ENCODE measurements at regions not wholly inside any gene's neighbourhood (a gene's known extent, or its start where the extent isn't known, plus 50 kb on each side); places are given as distances from the start of the nearest gene placed in this dataset.

DNA sequence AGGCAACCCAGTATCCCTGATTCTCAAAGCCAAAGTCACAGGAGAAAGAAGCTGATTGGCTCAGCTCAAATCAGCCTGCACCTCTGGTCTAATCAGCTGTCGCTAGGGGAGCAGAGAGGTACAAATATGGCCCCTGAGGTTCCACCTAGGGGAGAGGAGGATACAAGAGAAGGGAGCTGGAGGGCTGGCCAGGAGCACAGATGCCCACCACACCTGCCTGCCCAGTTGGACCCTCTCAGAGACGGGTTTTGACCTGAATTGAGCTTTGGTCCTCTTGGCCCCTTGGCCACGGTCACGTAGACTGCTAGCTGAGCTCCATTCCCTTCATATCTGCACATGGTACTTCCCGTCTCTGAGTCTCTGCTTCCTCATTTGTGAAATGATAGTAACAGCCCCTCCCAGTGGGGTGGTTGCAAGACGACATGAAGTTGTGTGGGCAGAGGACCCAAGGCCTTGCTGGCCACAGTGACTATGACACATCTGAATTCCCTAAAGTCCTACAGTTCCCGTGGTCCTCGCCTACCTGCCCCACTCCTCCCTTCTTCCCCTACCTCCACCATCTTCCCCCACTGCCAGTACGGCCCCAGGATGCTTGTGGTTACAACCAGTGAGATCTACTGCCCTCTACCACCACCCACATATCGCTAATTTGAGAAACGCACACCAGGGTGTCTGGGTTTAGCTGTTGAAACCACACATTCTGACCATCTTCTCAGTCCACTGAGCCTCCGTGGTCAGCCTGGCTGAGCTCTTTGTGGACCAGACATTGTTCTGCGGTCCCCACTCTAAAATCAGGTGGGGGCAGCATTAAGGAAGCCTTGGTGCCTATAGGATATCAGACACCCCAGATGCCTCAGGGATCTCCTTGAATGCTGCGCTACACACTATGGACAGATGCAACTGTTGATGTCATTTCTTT lies 60.3 kb upstream of the NEK6 start:
- TF ChIP-seq, protein P1, sequence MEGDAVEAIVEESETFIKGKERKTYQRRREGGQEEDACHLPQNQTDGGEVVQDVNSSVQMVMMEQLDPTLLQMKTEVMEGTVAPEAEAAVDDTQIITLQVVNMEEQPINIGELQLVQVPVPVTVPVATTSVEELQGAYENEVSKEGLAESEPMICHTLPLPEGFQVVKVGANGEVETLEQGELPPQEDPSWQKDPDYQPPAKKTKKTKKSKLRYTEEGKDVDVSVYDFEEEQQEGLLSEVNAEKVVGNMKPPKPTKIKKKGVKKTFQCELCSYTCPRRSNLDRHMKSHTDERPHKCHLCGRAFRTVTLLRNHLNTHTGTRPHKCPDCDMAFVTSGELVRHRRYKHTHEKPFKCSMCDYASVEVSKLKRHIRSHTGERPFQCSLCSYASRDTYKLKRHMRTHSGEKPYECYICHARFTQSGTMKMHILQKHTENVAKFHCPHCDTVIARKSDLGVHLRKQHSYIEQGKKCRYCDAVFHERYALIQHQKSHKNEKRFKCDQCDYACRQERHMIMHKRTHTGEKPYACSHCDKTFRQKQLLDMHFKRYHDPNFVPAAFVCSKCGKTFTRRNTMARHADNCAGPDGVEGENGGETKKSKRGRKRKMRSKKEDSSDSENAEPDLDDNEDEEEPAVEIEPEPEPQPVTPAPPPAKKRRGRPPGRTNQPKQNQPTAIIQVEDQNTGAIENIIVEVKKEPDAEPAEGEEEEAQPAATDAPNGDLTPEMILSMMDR (IDR thresholded peaks at IDR 0.05): no peak
- TF ChIP-seq, protein P2, sequence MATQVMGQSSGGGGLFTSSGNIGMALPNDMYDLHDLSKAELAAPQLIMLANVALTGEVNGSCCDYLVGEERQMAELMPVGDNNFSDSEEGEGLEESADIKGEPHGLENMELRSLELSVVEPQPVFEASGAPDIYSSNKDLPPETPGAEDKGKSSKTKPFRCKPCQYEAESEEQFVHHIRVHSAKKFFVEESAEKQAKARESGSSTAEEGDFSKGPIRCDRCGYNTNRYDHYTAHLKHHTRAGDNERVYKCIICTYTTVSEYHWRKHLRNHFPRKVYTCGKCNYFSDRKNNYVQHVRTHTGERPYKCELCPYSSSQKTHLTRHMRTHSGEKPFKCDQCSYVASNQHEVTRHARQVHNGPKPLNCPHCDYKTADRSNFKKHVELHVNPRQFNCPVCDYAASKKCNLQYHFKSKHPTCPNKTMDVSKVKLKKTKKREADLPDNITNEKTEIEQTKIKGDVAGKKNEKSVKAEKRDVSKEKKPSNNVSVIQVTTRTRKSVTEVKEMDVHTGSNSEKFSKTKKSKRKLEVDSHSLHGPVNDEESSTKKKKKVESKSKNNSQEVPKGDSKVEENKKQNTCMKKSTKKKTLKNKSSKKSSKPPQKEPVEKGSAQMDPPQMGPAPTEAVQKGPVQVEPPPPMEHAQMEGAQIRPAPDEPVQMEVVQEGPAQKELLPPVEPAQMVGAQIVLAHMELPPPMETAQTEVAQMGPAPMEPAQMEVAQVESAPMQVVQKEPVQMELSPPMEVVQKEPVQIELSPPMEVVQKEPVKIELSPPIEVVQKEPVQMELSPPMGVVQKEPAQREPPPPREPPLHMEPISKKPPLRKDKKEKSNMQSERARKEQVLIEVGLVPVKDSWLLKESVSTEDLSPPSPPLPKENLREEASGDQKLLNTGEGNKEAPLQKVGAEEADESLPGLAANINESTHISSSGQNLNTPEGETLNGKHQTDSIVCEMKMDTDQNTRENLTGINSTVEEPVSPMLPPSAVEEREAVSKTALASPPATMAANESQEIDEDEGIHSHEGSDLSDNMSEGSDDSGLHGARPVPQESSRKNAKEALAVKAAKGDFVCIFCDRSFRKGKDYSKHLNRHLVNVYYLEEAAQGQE (IDR thresholded peaks at IDR 0.05; ENCODE audit: insufficient read depth in 1 of 2, low read depth in 2 of 2, low read length in 1 of 2): no peak
- TF ChIP-seq TCF7L2 (IDR thresholded peaks at IDR 0.05; ENCODE audit: low read depth, low read length) (no peak), SIN3A (IDR thresholded peaks at IDR 0.05; ENCODE audit: borderline replicate concordance, insufficient read depth, low read depth, low read length) (no peak), POLR2AphosphoS5 (IDR thresholded peaks at IDR 0.05; ENCODE audit: low read depth, low read length) (no peak)
- DNase-seq (ENCODE audit: low read depth, low spot score) (no peak), ATAC-seq (no peak)
- no peaks in the 10 kb centered on the region for H3K27me3 ChIP-seq (ENCODE audit: control insufficient read depth, insufficient read depth, low read length)
- in situ Hi-C loops (cut with HindIII; ENCODE audit: low pct_unique_long_range_greater_than_20kb, low sequenced_read_pairs) (no loop called here), intact Hi-C loops (cut with micrococcal nuclease; ENCODE audit: unreplicated experiment) (no loop called here)
- CTCF ChIA-PET: no interaction called here
- H3K36me3 ChIP-seq (ENCODE audit: control insufficient read depth, insufficient read depth, low read length): no peaks in the 10 kb centered on the region
- H3K4me1 ChIP-seq (ENCODE audit: control insufficient read depth, insufficient read depth, low read length): no peaks in the 10 kb centered on the region
- H3K4me3 ChIP-seq (ENCODE audit: low read depth in 2 of 2, low read length in 2 of 2): no peak overlapping the region
- no TSS peak for BruUV-seq (replicated peaks)
- POLR2A ChIA-PET: interaction anchor here (0.5 kb wide), 1 partner anchor 61 kb away, joined by 3 read pairs; no protein-coding TSS in a partner anchor
- H3K27ac ChIP-seq (ENCODE audit: low read length): no peak overlapping the region
- H3K9me3 ChIP-seq (ENCODE audit: control insufficient read depth, insufficient read depth, low read depth, low read length): no peaks in the 10 kb centered on the region; the same call in 1 of the 2 replicates

DNA sequence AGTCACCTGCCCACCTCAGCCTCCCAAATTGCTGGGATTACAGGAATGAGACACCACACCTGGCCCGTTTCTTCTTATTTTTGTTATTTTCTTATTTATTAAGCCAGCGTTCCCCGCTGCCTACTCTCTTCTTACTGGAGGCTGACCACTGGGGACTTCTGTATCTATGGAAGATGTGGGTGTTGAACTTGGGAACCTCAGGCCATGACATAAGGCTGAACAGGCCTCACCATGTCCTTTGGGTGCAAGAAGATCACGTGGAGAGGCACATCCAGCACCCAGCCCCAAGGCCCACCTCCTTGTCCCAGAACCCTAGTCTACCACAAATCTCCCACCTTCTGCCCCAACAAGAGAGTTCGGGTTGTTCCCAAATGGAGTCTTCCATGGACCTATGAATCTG lies 59.4 kb upstream of the NEK6 start:
- ChIA-PET CTCF (no interaction called here), POLR2A (no interaction called here)
- no peak for DNase-seq (ENCODE audit: low read depth, low spot score)
- intact Hi-C loops (cut with micrococcal nuclease; ENCODE audit: unreplicated experiment) (no loop called here), in situ Hi-C loops (cut with HindIII; ENCODE audit: low pct_unique_long_range_greater_than_20kb, low sequenced_read_pairs) (no loop called here)
- Histone ChIP-seq H3K27ac (ENCODE audit: low read length) (no peak overlapping the region), H3K36me3 (ENCODE audit: control insufficient read depth, insufficient read depth, low read length) (no peaks in the 10 kb centered on the region), H3K4me1 (ENCODE audit: control insufficient read depth, insufficient read depth, low read length) (no peaks in the 10 kb centered on the region), H3K4me3 (ENCODE audit: low read depth in 2 of 2, low read length in 2 of 2) (no peak overlapping the region), H3K9me3 (ENCODE audit: control insufficient read depth, insufficient read depth, low read depth, low read length) (no peaks in the 10 kb centered on the region; the same call in 1 of the 2 replicates), H3K27me3 (ENCODE audit: control insufficient read depth, insufficient read depth, low read length) (no peaks in the 10 kb centered on the region)
- TF ChIP-seq, protein P2 (IDR thresholded peaks at IDR 0.05; ENCODE audit: insufficient read depth in 1 of 2, low read depth in 2 of 2, low read length in 1 of 2): no peak
- no peak for TF ChIP-seq SIN3A (IDR thresholded peaks at IDR 0.05; ENCODE audit: borderline replicate concordance, insufficient read depth, low read depth, low read length)
- TF ChIP-seq POLR2AphosphoS5 (IDR thresholded peaks at IDR 0.05; ENCODE audit: low read depth, low read length): no peak
- TF ChIP-seq TCF7L2 (IDR thresholded peaks at IDR 0.05; ENCODE audit: low read depth, low read length): no peak
- TF ChIP-seq, protein P1 (IDR thresholded peaks at IDR 0.05): no peak
- BruUV-seq (replicated peaks): no TSS peak
- ATAC-seq: no peak
